Colon (tissue), 2 donors: ENCODE measurements at regions not wholly inside any gene's neighbourhood (a gene's known extent, or its start where the extent isn't known, plus 50 kb on each side); places are given as distances from the start of the nearest gene placed in this dataset.

Experiments used
- FAIRE-seq: peaks from 2 replicates; lab custom pipeline; 2012; peaks lifted over from hg19 to GRCh38; lab: Jason Lieb, UNC
- donor health status: control.
- donor health status: control.

- FAIRE-seq = no peak
Observed at GRCh38 chr18:40769786-40770185, 1185.2 kb upstream of the PIK3C3 start.

- FAIRE-seq = no peak
Observed at GRCh38 chr18:40760251-40760650, 1194.8 kb upstream of the PIK3C3 start.

GRCh38 chr18:40754477-40754876, 1200.6 kb upstream of the PIK3C3 start:
- FAIRE-seq = no peak

GRCh38 chr18:40752316-40752715, 1202.7 kb upstream of the PIK3C3 start:
- FAIRE-seq = no peak

- no peak for FAIRE-seq
Observed at GRCh38 chr18:40751186-40751585, 1203.8 kb upstream of the PIK3C3 start.

- no peak for FAIRE-seq
Observed at GRCh38 chr18:40739029-40739428, 1216.0 kb upstream of the PIK3C3 start.

- no peak for FAIRE-seq
Observed at GRCh38 chr18:40738321-40738880, 1216.6 kb upstream of the PIK3C3 start.

- FAIRE-seq = no peak
Observed at GRCh38 chr18:40708726-40709125, 1246.3 kb upstream of the PIK3C3 start.

GRCh38 chr18:40707797-40708196, 1247.2 kb upstream of the PIK3C3 start:
- no peak for FAIRE-seq

GRCh38 chr18:40698129-40698528, 1256.9 kb upstream of the PIK3C3 start:
- no peak for FAIRE-seq

- FAIRE-seq = no peak
Observed at GRCh38 chr18:40695526-40695925, 1259.5 kb upstream of the PIK3C3 start.

GRCh38 chr18:40692871-40693270, 1262.2 kb upstream of the PIK3C3 start:
- FAIRE-seq = no peak

- FAIRE-seq = no peak
Observed at GRCh38 chr18:40690062-40690461, 1265.0 kb upstream of the PIK3C3 start.

- no peak for FAIRE-seq
Observed at GRCh38 chr18:40687399-40687798, 1267.6 kb upstream of the PIK3C3 start.

GRCh38 chr18:40686836-40687235, 1268.2 kb upstream of the PIK3C3 start:
- no peak for FAIRE-seq

- no peak for FAIRE-seq
Observed at GRCh38 chr18:40685219-40685618, 1269.8 kb upstream of the PIK3C3 start.

GRCh38 chr18:40678318-40678717, 1276.7 kb upstream of the PIK3C3 start:
- FAIRE-seq = no peak

GRCh38 chr18:40676668-40677067, 1278.4 kb upstream of the PIK3C3 start:
- FAIRE-seq = no peak

- FAIRE-seq = no peak
Observed at GRCh38 chr18:40673150-40673549, 1281.9 kb upstream of the PIK3C3 start.

- FAIRE-seq = no peak
Observed at GRCh38 chr18:40672590-40672989, 1282.4 kb upstream of the PIK3C3 start.

- FAIRE-seq = no peak
Observed at GRCh38 chr18:40670668-40671375, 1284.2 kb upstream of the PIK3C3 start.

- no peak for FAIRE-seq
Observed at GRCh38 chr18:40662898-40663437, 1292.1 kb upstream of the PIK3C3 start.

- FAIRE-seq = no peak
Observed at GRCh38 chr18:40653682-40654081, 1301.4 kb upstream of the PIK3C3 start.

GRCh38 chr18:40652321-40652720, 1302.7 kb upstream of the PIK3C3 start:
- FAIRE-seq = no peak
